Right kidney (tissue), 1 donor: ENCODE measurements at regions not wholly inside any gene's neighbourhood (a gene's known extent, or its start where the extent isn't known, plus 50 kb on each side); places are given as distances from the start of the nearest gene placed in this dataset.
"Not testable (repeated sequence)": the region's sequence is repeated elsewhere in the genome, so short reads cannot be mapped to it uniquely, and the experiment has no call there.

Experiments
- DNase-seq: peaks from one replicate; pipeline ENCODE4 v3.0.0-alpha.2; 2016

- no peak for DNase-seq
These were observed 441.8 kb upstream of the CCNG1 start for GRCh38 chr5:162995568-162995967.

DNA sequence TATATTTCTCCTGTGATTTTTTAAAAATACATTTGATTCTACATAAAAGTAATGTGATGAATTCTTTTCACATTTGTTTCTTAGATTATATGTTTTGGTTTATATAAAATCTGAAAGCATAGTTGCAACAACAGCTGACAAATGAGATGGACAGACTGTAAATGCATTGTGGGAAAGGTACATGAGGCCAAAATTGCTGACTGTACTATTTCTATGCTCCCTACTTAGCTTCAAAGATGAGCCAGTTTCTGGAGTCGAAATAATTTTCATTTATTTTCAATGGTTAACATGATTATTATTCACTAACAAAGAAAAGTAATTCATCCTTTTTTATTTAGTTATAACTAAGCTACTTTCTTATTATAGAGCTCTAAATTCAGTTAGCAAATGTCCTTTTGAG is 441.3 kb upstream of the CCNG1 start:
- DNase-seq, result no peak

DNA sequence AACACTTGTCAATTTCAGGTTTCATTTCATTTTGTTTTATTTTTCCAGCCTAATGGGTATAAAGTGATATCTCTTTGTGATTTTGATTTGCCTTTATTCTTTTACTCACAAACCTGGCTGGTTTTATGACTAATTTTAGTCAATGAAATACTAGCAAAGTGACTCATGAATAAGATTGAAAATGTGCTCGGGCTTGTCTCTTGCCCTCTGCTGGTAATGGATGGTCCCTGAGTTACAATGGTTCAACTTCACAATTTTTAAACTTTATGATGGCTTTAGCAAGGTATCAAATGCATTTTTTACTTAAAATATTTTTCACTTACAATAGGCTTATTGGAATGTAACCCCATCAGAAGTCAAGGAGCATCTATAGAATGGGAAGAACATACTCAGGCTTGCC is 431.4 kb upstream of the CCNG1 start:
- no peak for DNase-seq

GRCh38 chr5:163022582-163023128 is 414.7 kb upstream of the CCNG1 start:
- DNase-seq, result no peak

- no peak for DNase-seq
These were observed 413.5 kb upstream of the CCNG1 start for GRCh38 chr5:163023846-163024245.

- no peak for DNase-seq
These were observed 412.5 kb upstream of the CCNG1 start for GRCh38 chr5:163024936-163025335.

DNA sequence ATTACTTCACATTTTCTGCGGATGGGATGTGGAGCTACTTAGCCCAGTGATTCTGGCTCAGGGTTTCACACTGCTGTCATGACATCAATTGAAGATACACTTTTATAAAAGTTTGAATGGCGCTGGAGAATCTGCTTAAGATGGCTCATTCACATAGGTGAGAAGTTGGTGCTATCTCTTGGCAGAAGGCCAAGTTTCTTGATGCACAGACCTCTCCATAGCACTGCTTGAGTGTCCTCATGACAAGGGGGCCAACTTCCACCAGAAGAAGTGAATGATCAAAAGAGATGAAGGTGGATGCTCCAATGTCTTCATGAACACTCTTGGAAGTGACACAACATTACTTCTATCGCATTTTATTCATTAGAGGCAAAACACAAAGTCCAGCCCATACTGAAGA is 403.7 kb upstream of the CCNG1 start:
- DNase-seq, result no peak

GRCh38 chr5:163041254-163041653 is 396.1 kb upstream of the CCNG1 start:
- no peak for DNase-seq

GRCh38 chr5:163079618-163080017 is 357.8 kb upstream of the CCNG1 start:
- DNase-seq, result no peak

- no peak for DNase-seq
These were observed 348.2 kb upstream of the CCNG1 start for GRCh38 chr5:163089230-163089629.

GRCh38 chr5:163089926-163090325 is 347.5 kb upstream of the CCNG1 start:
- no peak for DNase-seq

DNA sequence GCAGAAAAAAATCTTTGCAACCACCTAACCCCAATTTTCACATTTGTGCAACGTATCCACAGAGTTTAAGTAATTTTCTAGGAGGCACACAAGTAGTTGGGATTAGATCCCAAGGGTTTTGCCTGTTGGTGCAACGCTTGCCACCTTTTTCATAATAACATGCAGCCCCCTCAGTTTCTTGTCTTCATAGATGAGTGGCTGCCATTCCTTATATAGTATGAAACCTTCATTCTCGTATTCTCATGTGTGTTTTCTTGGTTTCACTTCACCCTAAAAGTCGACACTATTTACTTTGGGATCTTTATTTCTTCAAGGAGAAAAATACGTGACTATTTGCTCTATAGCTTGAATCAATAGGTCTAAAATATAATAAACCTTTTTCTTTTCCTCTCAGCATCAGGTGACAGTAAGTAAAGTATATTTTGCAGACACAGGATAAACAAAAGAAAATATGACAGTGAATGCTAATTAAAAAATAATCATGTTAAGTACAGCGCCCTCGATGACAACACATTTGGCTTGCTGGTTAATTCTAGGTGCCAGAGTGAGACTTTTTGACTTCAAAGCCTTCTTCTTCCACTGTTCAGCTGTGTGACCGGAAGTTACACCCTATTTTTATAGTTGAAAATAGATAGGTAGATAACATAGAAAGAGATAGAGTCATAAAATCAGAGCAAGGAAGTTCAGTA is 342.8 kb upstream of the CCNG1 start:
- DNase-seq, result no peak

DNA sequence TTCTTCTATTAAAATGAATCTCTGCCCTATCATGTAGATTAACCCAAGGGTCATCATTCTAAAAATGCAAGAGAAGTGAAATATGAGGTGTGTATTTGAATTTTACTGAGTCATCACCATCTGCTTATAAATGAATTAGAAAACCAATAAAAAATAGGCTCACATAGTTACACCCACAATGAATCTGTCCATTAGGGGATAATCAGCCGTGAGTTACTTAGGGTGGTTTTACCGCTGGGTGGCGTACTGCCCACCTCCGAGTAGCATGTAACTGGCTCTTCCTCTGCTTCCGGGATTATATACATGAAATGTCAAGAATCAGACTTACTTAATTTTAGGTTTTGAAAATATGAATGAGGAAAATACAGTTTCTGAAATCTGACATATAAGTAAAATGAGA is 332.9 kb upstream of the CCNG1 start:
- no peak for DNase-seq

DNA sequence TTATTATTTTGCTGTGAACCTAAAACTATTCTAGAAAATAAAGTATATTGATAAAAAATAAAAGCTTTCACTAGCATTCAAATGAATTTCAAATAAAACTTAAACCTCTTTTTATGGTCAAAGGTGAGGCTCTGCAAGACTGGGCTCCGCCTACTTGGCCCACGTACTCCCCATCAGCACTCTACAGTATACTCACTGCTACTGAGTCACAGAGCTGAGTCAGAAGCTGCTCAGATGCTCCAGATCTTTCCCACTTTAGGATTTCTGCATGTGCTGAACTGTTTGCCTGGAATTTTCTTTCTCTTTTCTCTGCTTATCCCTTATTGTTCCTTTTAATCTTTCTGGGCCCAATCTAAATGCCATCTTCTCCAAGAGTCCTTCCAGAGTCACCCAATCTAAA is 331.9 kb upstream of the CCNG1 start:
- DNase-seq, result no peak

- no peak for DNase-seq
These were observed 331.3 kb upstream of the CCNG1 start for GRCh38 chr5:163106098-163106497.

- DNase-seq, result no peak
These were observed 329.0 kb upstream of the CCNG1 start for GRCh38 chr5:163108351-163108750.

- no peak for DNase-seq
These were observed 322.4 kb upstream of the CCNG1 start for GRCh38 chr5:163115011-163115410.

GRCh38 chr5:163116618-163117017 is 320.8 kb upstream of the CCNG1 start:
- DNase-seq, result not testable (repeated sequence)

DNA sequence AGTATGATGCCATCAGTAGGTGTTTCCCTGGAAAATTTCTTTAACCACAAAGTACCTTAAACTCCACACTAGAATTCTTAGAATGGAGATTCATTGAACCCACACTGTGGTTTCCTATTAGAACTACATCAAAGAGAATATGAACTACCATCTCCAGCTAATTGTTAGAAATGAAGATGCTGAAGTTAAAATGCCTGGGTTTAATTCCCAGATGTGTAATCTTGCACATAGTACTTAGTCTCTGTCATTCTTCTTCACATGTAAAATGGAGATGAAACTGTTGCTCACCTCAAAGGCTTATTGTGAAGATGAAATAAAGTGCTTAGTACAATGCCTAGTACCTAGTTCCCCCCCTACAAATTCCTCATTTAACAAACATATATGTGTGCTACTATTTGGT is 303.3 kb upstream of the CCNG1 start:
- DNase-seq, result no peak

- DNase-seq, result no peak
These were observed 301.5 kb upstream of the CCNG1 start for GRCh38 chr5:163135849-163136248.

GRCh38 chr5:163161512-163161911 is 275.9 kb upstream of the CCNG1 start:
- DNase-seq, result no peak

GRCh38 chr5:163162645-163163044 is 274.8 kb upstream of the CCNG1 start:
- DNase-seq, result no peak

- no peak for DNase-seq
These were observed 273.5 kb upstream of the CCNG1 start for GRCh38 chr5:163163858-163164257.

GRCh38 chr5:163165277-163165676 is 272.1 kb upstream of the CCNG1 start:
- DNase-seq, result no peak

- not testable (repeated sequence) for DNase-seq
These were observed 267.2 kb upstream of the CCNG1 start for GRCh38 chr5:163170161-163170560.
